Panc1 (cell line): ENCODE measurements at regions not wholly inside any gene's neighbourhood (a gene's known extent, or its start where the extent isn't known, plus 50 kb on each side); places are given as distances from the start of the nearest gene placed in this dataset.

Experiments used
- CTCF ChIP-seq: fragments of 450-650 bp; IDR thresholded peaks from 2 replicates; pipeline ENCODE4 v1.5.1; 2017; ENCODE audit warnings: mild to moderate bottlenecking
- POLR2AphosphoS5 ChIP-seq: IDR thresholded peaks from 2 replicates; pipeline ENCODE4 v1.6.1; 2012; ENCODE audit warnings: mild to moderate bottlenecking, low read depth, low read length, moderate library complexity
- REST ChIP-seq, 2 experiments: IDR thresholded peaks; 2 replicates each; pipeline ENCODE4 v1.6.1; 2011 to 2012; ENCODE audit warnings: low read depth in 2 of 2, control low read depth in 1 of 2, low read length in 1 of 2, mild to moderate bottlenecking in 1 of 2, moderate library complexity in 1 of 2; ENCODE audit not compliant: insufficient read depth in 1 of 2
- SIN3A ChIP-seq: IDR thresholded peaks from 2 replicates; pipeline ENCODE4 v1.6.1; 2012; ENCODE audit warnings: low read depth, mild to moderate bottlenecking, low read length, moderate library complexity, borderline replicate concordance; ENCODE audit not compliant: insufficient read depth
- TCF7L2 ChIP-seq: IDR thresholded peaks from 2 replicates; pipeline ENCODE4 v1.6.1; 2011; ENCODE audit warnings: mild to moderate bottlenecking, low read depth, low read length, inconsistent platforms

- TF ChIP-seq CTCF (no peak), SIN3A (no peak), POLR2AphosphoS5 (no peak), REST (IDR thresholded peaks at IDR 0.05; ENCODE audit: insufficient read depth in 1 of 2, low read depth in 2 of 2, low read length in 1 of 2) (no peak), TCF7L2 (no peak)
Measured at GRCh38 chr18:37920865-37921264, 355.3 kb upstream of the CELF4 start.
